HEK293T (cell line): ENCODE measurements at regions not wholly inside any gene's neighbourhood (a gene's known extent, or its start where the extent isn't known, plus 50 kb on each side); places are given as distances from the start of the nearest gene placed in this dataset.

Experiments used
- CTBP1 ChIP-seq: fragments of 450-650 bp; IDR thresholded peaks from 2 replicates; pipeline ENCODE4 v1.6.1; 2016; ENCODE audit warnings: borderline replicate concordance
- ELF4 ChIP-seq: fragments of 450-650 bp; IDR thresholded peaks from 2 replicates; pipeline ENCODE4 v1.6.1; 2017; ENCODE audit warnings: antibody characterized with exemption
- FOXA1 ChIP-seq: fragments of 450-650 bp; IDR thresholded peaks from 2 replicates; pipeline ENCODE4 v1.6.1; 2016; ENCODE audit warnings: mild to moderate bottlenecking
- LEF1 ChIP-seq: fragments of 450-650 bp; IDR thresholded peaks from 2 replicates; pipeline ENCODE4 v1.6.1; 2017; ENCODE audit warnings: mild to moderate bottlenecking, borderline replicate concordance
- NFRKB ChIP-seq: fragments of 450-650 bp; IDR thresholded peaks from 2 replicates; pipeline ENCODE4 v1.6.1; 2016; ENCODE audit warnings: mild to moderate bottlenecking, moderate library complexity
- SP1 ChIP-seq: fragments of 450-650 bp; IDR thresholded peaks from 2 replicates; pipeline ENCODE4 v1.6.1; 2017
- SUZ12 ChIP-seq: fragments of 450-650 bp; IDR thresholded peaks from 2 replicates; pipeline ENCODE4 v1.6.1; 2016; ENCODE audit warnings: mild to moderate bottlenecking
- TARDBP ChIP-seq: fragments of 450-650 bp; IDR thresholded peaks from 2 replicates; pipeline ENCODE4 v1.6.1; 2016

DNA sequence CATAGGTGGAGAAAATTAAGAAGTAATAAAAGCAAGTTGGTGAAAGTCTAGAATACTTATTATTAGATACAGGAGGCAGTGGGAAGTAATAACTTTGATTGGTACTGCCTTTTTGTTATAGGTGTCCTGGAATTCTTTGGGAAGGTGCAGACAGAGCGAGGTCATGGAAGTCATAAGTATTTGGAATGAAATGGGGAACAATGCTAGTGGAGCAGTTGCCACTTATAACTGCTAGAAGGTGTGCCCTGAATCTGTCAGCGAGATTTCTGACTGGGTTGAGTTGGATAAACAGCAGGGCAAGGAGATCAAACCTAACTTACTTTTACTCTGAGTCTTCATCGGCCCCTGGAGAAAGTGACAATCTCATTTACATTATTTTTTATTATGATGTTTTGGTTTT lies 69.6 kb downstream of the LHX9 start:
- TF ChIP-seq ELF4: no peak
- no peak for TF ChIP-seq LEF1
- no peak for TF ChIP-seq NFRKB
- TF ChIP-seq SP1: no peak
- no peak for TF ChIP-seq FOXA1
- TF ChIP-seq SUZ12: no peak
- TF ChIP-seq CTBP1: no peak
- TF ChIP-seq TARDBP: no peak
